Mammary epithelial cell (primary cell): ENCODE measurements at regions not wholly inside any gene's neighbourhood (a gene's known extent, or its start where the extent isn't known, plus 50 kb on each side); places are given as distances from the start of the nearest gene placed in this dataset.

Experiments
- EZH2 ChIP-seq: IDR thresholded peaks from 2 replicates; pipeline ENCODE4 v1.6.1; 2012; ENCODE audit warnings: low read length, inconsistent platforms, borderline replicate concordance
- TF ChIP-seq, protein P1 (sequence below), 2 donors: IDR thresholded peaks in 1 of 2; conservative IDR thresholded peaks in 1 of 2; 2 replicates each; pipeline ENCODE4 v1.5.1; 2011 to 2012; ENCODE audit warnings: inconsistent platforms in 2 of 2, low read length in 2 of 2, mild to moderate bottlenecking in 2 of 2, control low read depth in 1 of 2, low read depth in 1 of 2; ENCODE audit not compliant: insufficient read depth in 1 of 2; ENCODE audit errors: extremely low read depth in 1 of 2

- TF ChIP-seq, protein P1, sequence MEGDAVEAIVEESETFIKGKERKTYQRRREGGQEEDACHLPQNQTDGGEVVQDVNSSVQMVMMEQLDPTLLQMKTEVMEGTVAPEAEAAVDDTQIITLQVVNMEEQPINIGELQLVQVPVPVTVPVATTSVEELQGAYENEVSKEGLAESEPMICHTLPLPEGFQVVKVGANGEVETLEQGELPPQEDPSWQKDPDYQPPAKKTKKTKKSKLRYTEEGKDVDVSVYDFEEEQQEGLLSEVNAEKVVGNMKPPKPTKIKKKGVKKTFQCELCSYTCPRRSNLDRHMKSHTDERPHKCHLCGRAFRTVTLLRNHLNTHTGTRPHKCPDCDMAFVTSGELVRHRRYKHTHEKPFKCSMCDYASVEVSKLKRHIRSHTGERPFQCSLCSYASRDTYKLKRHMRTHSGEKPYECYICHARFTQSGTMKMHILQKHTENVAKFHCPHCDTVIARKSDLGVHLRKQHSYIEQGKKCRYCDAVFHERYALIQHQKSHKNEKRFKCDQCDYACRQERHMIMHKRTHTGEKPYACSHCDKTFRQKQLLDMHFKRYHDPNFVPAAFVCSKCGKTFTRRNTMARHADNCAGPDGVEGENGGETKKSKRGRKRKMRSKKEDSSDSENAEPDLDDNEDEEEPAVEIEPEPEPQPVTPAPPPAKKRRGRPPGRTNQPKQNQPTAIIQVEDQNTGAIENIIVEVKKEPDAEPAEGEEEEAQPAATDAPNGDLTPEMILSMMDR (conservative IDR thresholded peaks at IDR 0.05 in 1 of 2, IDR thresholded peaks at IDR 0.05 in 1 of 2; ENCODE audit: extremely low read depth in 1 of 2, insufficient read depth in 1 of 2, low read depth in 1 of 2, low read length in 2 of 2) = no peak
- no peak for TF ChIP-seq EZH2
These were observed 581.5 kb downstream of the STIM2 start for GRCh38 chr4:27442146-27442545.
